ENCODE measurements at regions not wholly inside any gene's neighbourhood (a gene's known extent, or its start where the extent isn't known, plus 50 kb on each side); places are given as distances from the start of the nearest gene placed in this dataset.
A peak's percentile ranks its signal among the peaks of the same experiment; 100 is the strongest.

GRCh38 chr6:105967917-105968602 lies 118.1 kb upstream of the PRDM1 start:
- Histone ChIP-seq H3K9me3 (peaks cover 22% of the 10 kb centered on the region), H3K4me1 (peaks cover 4% of the 10 kb centered on the region; the same call in 2 of the 3 replicates), H3K4me3 (no peak overlapping the region), H3K4me2 (no peak overlapping the region), H3K27ac (peak overlapping the region in 1 of 2 experiments; percentile 14; a peak in 1 of 6 replicates)
- peak in 1 of 2 experiments; percentile 39; a peak in 1 of 6 replicates for ATAC-seq
- POLR2A ChIA-PET = no interaction called here
- TF ChIP-seq NPAS2 (CRISPR knock-in tag; IDR thresholded peaks at IDR 0.05; ENCODE audit: borderline replicate concordance) (no peak), MAFK (IDR thresholded peaks at IDR 0.05; ENCODE audit: partially characterized antibody) (peak; percentile 37)
- WGBS (ENCODE audit: missing lambda C conversion rate) = 71% methylated on average over 9 of the region's 9 CpGs
- CTCF ChIA-PET = interaction anchor here (1.1 kb wide), 1 partner anchor 16 kb away, joined by 3 read pairs; no protein-coding TSS in a partner anchor
- no peak for FAIRE-seq
- peak in 1 of 2 experiments; percentile 29 for DNase-seq (ENCODE audit: low read depth in 1 of 2, low spot score in 1 of 2)

- FAIRE-seq (no peak), ATAC-seq (no peak), DNase-seq (ENCODE audit: low read depth in 1 of 2, low spot score in 1 of 2) (no peak)
- Histone ChIP-seq H3K4me2 (no peak overlapping the region), H3K4me3 (no peak overlapping the region), H3K9me3 (peaks cover 6% of the 10 kb centered on the region; the same call in 1 of the 3 replicates), H3K27ac (no peak overlapping the region), H3K4me1 (peaks cover 4% of the 10 kb centered on the region; the same call in 2 of the 3 replicates)
- no peak for TF ChIP-seq PHF8 (IDR thresholded peaks at IDR 0.05; ENCODE audit: borderline replicate concordance, low read depth)
- TF ChIP-seq REST (IDR thresholded peaks at IDR 0.05) = no peak
- no peak for TF ChIP-seq EHF (CRISPR knock-in tag; IDR thresholded peaks at IDR 0.05)
- no peak for TF ChIP-seq NR3C1 (IDR thresholded peaks at IDR 0.05)
- TF ChIP-seq PBX3 (IDR thresholded peaks at IDR 0.05) = no peak
- TF ChIP-seq MYC (IDR thresholded peaks at IDR 0.05; ENCODE audit: borderline replicate concordance, low read length) = no peak
- no peak for TF ChIP-seq CEBPB (IDR thresholded peaks at IDR 0.05)
- TF ChIP-seq RARB (CRISPR knock-in tag; IDR thresholded peaks at IDR 0.05) = no peak
- TF ChIP-seq SMC3 (IDR thresholded peaks at IDR 0.05) = no peak
- TF ChIP-seq CBX8 (IDR thresholded peaks at IDR 0.05) = no peak
- TF ChIP-seq EP300 (IDR thresholded peaks at IDR 0.05) = no peak
- TF ChIP-seq MAX (IDR thresholded peaks at IDR 0.05) = no peak
- TF ChIP-seq ELK1 (IDR thresholded peaks at IDR 0.05; ENCODE audit: low read depth, low read length) = no peak
- TF ChIP-seq RNF2 (IDR thresholded peaks at IDR 0.05; ENCODE audit: borderline replicate concordance, low read depth) = no peak
- no peak for TF ChIP-seq RCOR1 (IDR thresholded peaks at IDR 0.05; ENCODE audit: low read depth, low read length)
- ChIA-PET CTCF (interaction anchor here (0.6 kb wide), 1 partner anchor 13 kb away, joined by 3 read pairs; no protein-coding TSS in a partner anchor), POLR2A (no interaction called here)
- WGBS (ENCODE audit: missing lambda C conversion rate) = 94% methylated on average over 1 of the region's 1 CpG
Observed at GRCh38 chr6:105966481-105966880, 119.7 kb upstream of the PRDM1 start.
